ENCODE measurements at regions not wholly inside any gene's neighbourhood (a gene's known extent, or its start where the extent isn't known, plus 50 kb on each side); places are given as distances from the start of the nearest gene placed in this dataset.
"Not testable (repeated sequence)": the region's sequence is repeated elsewhere in the genome, so short reads cannot be mapped to it uniquely, and the experiment has no call there.

- no peak for DNase-seq
- Mint-ChIP-seq H3K9me3 (peaks cover 3% of the 10 kb centered on the region), H3K27ac (no peak overlapping the region), H3K4me1 (no peaks in the 10 kb centered on the region), H3K36me3 (no peaks in the 10 kb centered on the region), H3K4me3 (no peak overlapping the region), H3K27me3 (no peaks in the 10 kb centered on the region)
- POLR2A ChIA-PET = no interaction called here
- no peak for ATAC-seq (ENCODE audit: low read depth)
These were observed 101.8 kb upstream of the DIAPH3 start for GRCh38 chr13:60265566-60265965.

GRCh38 chr13:60267498-60268202 lies 103.9 kb upstream of the DIAPH3 start:
- peak; percentile 92 for ATAC-seq (ENCODE audit: low read depth)
- H3K9me3 Mint-ChIP-seq = no peaks in the 10 kb centered on the region
- H3K4me1 Mint-ChIP-seq = no peaks in the 10 kb centered on the region
- POLR2A ChIA-PET = no interaction called here
- peak; percentile 41 for DNase-seq
- H3K4me3 Mint-ChIP-seq = no peak overlapping the region
- no peaks in the 10 kb centered on the region for H3K36me3 Mint-ChIP-seq
- H3K27ac Mint-ChIP-seq = no peak overlapping the region
- H3K27me3 Mint-ChIP-seq = no peaks in the 10 kb centered on the region

GRCh38 chr13:60268203-60268555 lies 104.5 kb upstream of the DIAPH3 start:
- POLR2A ChIA-PET = no interaction called here
- ATAC-seq (ENCODE audit: low read depth) (no peak), DNase-seq (no peak)
- Mint-ChIP-seq H3K27ac (no peak overlapping the region), H3K9me3 (no peaks in the 10 kb centered on the region), H3K36me3 (no peaks in the 10 kb centered on the region), H3K4me3 (no peak overlapping the region), H3K4me1 (no peaks in the 10 kb centered on the region), H3K27me3 (no peaks in the 10 kb centered on the region)

- H3K27me3 Mint-ChIP-seq = no peaks in the 10 kb centered on the region
- no peak overlapping the region for H3K4me3 Mint-ChIP-seq
- POLR2A ChIA-PET = no interaction called here
- no peak for DNase-seq
- H3K27ac Mint-ChIP-seq = no peak overlapping the region
- no peak for ATAC-seq (ENCODE audit: low read depth)
- H3K9me3 Mint-ChIP-seq = no peaks in the 10 kb centered on the region
- no peaks in the 10 kb centered on the region for H3K36me3 Mint-ChIP-seq
- no peaks in the 10 kb centered on the region for H3K4me1 Mint-ChIP-seq
These were observed 110.3 kb upstream of the DIAPH3 start for GRCh38 chr13:60273971-60274527.

- H3K4me3 Mint-ChIP-seq = no peak overlapping the region
- no peaks in the 10 kb centered on the region for H3K27me3 Mint-ChIP-seq
- POLR2A ChIA-PET = no interaction called here
- no peak for DNase-seq
- no peak for ATAC-seq (ENCODE audit: low read depth)
- H3K9me3 Mint-ChIP-seq = no peaks in the 10 kb centered on the region
- no peaks in the 10 kb centered on the region for H3K36me3 Mint-ChIP-seq
- H3K4me1 Mint-ChIP-seq = no peaks in the 10 kb centered on the region
- H3K27ac Mint-ChIP-seq = no peak overlapping the region
These were observed 110.9 kb upstream of the DIAPH3 start for GRCh38 chr13:60274655-60275054.

GRCh38 chr13:60275208-60275607 lies 111.5 kb upstream of the DIAPH3 start:
- no peak for ATAC-seq (ENCODE audit: low read depth)
- no peak for DNase-seq
- no peak overlapping the region for H3K4me3 Mint-ChIP-seq
- H3K4me1 Mint-ChIP-seq = no peaks in the 10 kb centered on the region
- no peak overlapping the region for H3K27ac Mint-ChIP-seq
- H3K9me3 Mint-ChIP-seq = no peaks in the 10 kb centered on the region
- H3K36me3 Mint-ChIP-seq = no peaks in the 10 kb centered on the region
- POLR2A ChIA-PET = no interaction called here
- no peaks in the 10 kb centered on the region for H3K27me3 Mint-ChIP-seq

- H3K36me3 Mint-ChIP-seq; ATAC-seq (ENCODE audit: low read depth); H3K4me1 Mint-ChIP-seq; H3K9me3 Mint-ChIP-seq; H3K4me3 Mint-ChIP-seq; H3K27ac Mint-ChIP-seq; H3K27me3 Mint-ChIP-seq; POLR2A ChIA-PET; DNase-seq: not testable (repeated sequence)
These were observed 116.5 kb upstream of the TDRD3 start for GRCh38 chr13:60280524-60280923.

- H3K9me3 Mint-ChIP-seq = no peaks in the 10 kb centered on the region
- H3K4me1 Mint-ChIP-seq = peaks cover 1% of the 10 kb centered on the region
- H3K27me3 Mint-ChIP-seq = peaks cover 4% of the 10 kb centered on the region
- no peaks in the 10 kb centered on the region for H3K36me3 Mint-ChIP-seq
- POLR2A ChIA-PET = no interaction called here
- no peak overlapping the region for H3K27ac Mint-ChIP-seq
- no peak for ATAC-seq (ENCODE audit: low read depth)
- no peak overlapping the region for H3K4me3 Mint-ChIP-seq
- DNase-seq = no peak
These were observed 114.8 kb upstream of the TDRD3 start for GRCh38 chr13:60282186-60282585.

GRCh38 chr13:60282708-60283107 lies 114.3 kb upstream of the TDRD3 start:
- POLR2A ChIA-PET = no interaction called here
- Mint-ChIP-seq H3K4me1 (peaks cover 1% of the 10 kb centered on the region), H3K36me3 (no peaks in the 10 kb centered on the region), H3K27ac (no peak overlapping the region), H3K27me3 (peaks cover 4% of the 10 kb centered on the region), H3K4me3 (no peak overlapping the region), H3K9me3 (no peaks in the 10 kb centered on the region)
- DNase-seq = no peak
- ATAC-seq (ENCODE audit: low read depth) = no peak

- H3K9me3 Mint-ChIP-seq = no peaks in the 10 kb centered on the region
- no peaks in the 10 kb centered on the region for H3K4me1 Mint-ChIP-seq
- H3K4me3 Mint-ChIP-seq = no peak overlapping the region
- no peaks in the 10 kb centered on the region for H3K36me3 Mint-ChIP-seq
- H3K27me3 Mint-ChIP-seq = peaks cover 9% of the 10 kb centered on the region
- POLR2A ChIA-PET = no interaction called here
- H3K27ac Mint-ChIP-seq = no peak overlapping the region
- no peak for DNase-seq
- no peak for ATAC-seq (ENCODE audit: low read depth)
These were observed 110.3 kb upstream of the TDRD3 start for GRCh38 chr13:60286707-60287106.

GRCh38 chr13:60288569-60288968 lies 108.5 kb upstream of the TDRD3 start:
- no peaks in the 10 kb centered on the region for H3K9me3 Mint-ChIP-seq
- no peaks in the 10 kb centered on the region for H3K4me1 Mint-ChIP-seq
- H3K27me3 Mint-ChIP-seq = peaks cover 9% of the 10 kb centered on the region
- no peak overlapping the region for H3K4me3 Mint-ChIP-seq
- no peak overlapping the region for H3K27ac Mint-ChIP-seq
- ATAC-seq (ENCODE audit: low read depth) = no peak
- POLR2A ChIA-PET = no interaction called here
- H3K36me3 Mint-ChIP-seq = no peaks in the 10 kb centered on the region
- DNase-seq = no peak

GRCh38 chr13:60303166-60303565 lies 93.9 kb upstream of the TDRD3 start:
- no peak for ATAC-seq (ENCODE audit: low read depth)

GRCh38 chr13:60311527-60311926 lies 85.5 kb upstream of the TDRD3 start:
- Mint-ChIP-seq H3K27me3 (no peaks in the 10 kb centered on the region), H3K9me3 (no peaks in the 10 kb centered on the region), H3K4me1 (peaks cover 10% of the 10 kb centered on the region), H3K36me3 (no peaks in the 10 kb centered on the region), H3K4me3 (no peak overlapping the region), H3K27ac (no peak overlapping the region)
- ATAC-seq (ENCODE audit: low read depth) = peak; percentile 39
- DNase-seq = no peak
- POLR2A ChIA-PET = interaction anchor here (0.7 kb wide), 1 partner anchor 246 kb away, joined by 3 read pairs; no protein-coding TSS in a partner anchor

More at GRCh38 chr13:60303166-60303565, 93.9 kb upstream of the TDRD3 start:
- no peaks in the 10 kb centered on the region for H3K4me1 Mint-ChIP-seq
- H3K4me3 Mint-ChIP-seq = no peak overlapping the region
- no peak for DNase-seq
- H3K9me3 Mint-ChIP-seq = no peaks in the 10 kb centered on the region
- POLR2A ChIA-PET = no interaction called here
- no peaks in the 10 kb centered on the region for H3K36me3 Mint-ChIP-seq
- H3K27me3 Mint-ChIP-seq = no peaks in the 10 kb centered on the region
- H3K27ac Mint-ChIP-seq = no peak overlapping the region

GRCh38 chr13:60312851-60313505 lies 84.0 kb upstream of the TDRD3 start:
- POLR2A ChIA-PET = no interaction called here
- H3K36me3 Mint-ChIP-seq = no peaks in the 10 kb centered on the region
- H3K27me3 Mint-ChIP-seq = no peaks in the 10 kb centered on the region
- H3K4me3 Mint-ChIP-seq = no peak overlapping the region
- H3K27ac Mint-ChIP-seq = no peak overlapping the region
- no peaks in the 10 kb centered on the region for H3K9me3 Mint-ChIP-seq
- ATAC-seq (ENCODE audit: low read depth) (no peak), DNase-seq (no peak)
- peaks cover 10% of the 10 kb centered on the region for H3K4me1 Mint-ChIP-seq

Measured in activated naive CD8-positive, alpha-beta T cell treated with anti-CD3 and anti-CD28 coated beads, Interleukin-2, amount 10 ng/mL, durations not matched to agents 7 days and 5 days (primary cell).